ENCODE measurements at regions not wholly inside any gene's neighbourhood (a gene's known extent, or its start where the extent isn't known, plus 50 kb on each side); places are given as distances from the start of the nearest gene placed in this dataset.

DNA sequence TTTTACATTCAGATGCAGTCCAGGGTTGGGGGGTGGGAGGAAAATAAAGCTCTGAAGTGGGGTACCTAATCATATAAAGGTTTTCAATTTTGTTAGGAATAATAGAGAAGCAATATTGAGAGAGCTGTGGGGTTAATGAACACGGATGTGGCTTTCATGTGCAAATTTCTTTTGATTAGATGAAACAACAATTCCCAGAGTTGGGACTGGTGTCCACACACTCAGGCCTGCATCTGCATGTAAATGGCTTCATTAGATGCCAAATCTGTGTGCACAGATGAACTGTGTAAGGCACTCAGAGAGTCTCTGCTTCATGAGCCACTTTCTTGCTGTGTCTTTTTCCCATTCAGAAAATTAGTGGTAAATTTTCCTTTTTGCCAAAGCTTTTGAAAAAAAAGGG is 377.1 kb upstream of the NOVA1 start:
- no peak for DNase-seq (ENCODE audit: low read depth)
- TF ChIP-seq, protein P1, sequence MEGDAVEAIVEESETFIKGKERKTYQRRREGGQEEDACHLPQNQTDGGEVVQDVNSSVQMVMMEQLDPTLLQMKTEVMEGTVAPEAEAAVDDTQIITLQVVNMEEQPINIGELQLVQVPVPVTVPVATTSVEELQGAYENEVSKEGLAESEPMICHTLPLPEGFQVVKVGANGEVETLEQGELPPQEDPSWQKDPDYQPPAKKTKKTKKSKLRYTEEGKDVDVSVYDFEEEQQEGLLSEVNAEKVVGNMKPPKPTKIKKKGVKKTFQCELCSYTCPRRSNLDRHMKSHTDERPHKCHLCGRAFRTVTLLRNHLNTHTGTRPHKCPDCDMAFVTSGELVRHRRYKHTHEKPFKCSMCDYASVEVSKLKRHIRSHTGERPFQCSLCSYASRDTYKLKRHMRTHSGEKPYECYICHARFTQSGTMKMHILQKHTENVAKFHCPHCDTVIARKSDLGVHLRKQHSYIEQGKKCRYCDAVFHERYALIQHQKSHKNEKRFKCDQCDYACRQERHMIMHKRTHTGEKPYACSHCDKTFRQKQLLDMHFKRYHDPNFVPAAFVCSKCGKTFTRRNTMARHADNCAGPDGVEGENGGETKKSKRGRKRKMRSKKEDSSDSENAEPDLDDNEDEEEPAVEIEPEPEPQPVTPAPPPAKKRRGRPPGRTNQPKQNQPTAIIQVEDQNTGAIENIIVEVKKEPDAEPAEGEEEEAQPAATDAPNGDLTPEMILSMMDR (IDR thresholded peaks at IDR 0.05; ENCODE audit: low read depth, low read length), result no peak
- no peak for TF ChIP-seq MAX (IDR thresholded peaks at IDR 0.05; ENCODE audit: low read depth, low read length)
- no peak for TF ChIP-seq MYC (IDR thresholded peaks at IDR 0.05; ENCODE audit: low read depth, low read length)
- TF ChIP-seq POLR2A (IDR thresholded peaks at IDR 0.05; ENCODE audit: extremely low read depth, insufficient read length), result no peak
- no peak overlapping the region for H3K4me3 ChIP-seq (ENCODE audit: low read depth, low read length)

DNA sequence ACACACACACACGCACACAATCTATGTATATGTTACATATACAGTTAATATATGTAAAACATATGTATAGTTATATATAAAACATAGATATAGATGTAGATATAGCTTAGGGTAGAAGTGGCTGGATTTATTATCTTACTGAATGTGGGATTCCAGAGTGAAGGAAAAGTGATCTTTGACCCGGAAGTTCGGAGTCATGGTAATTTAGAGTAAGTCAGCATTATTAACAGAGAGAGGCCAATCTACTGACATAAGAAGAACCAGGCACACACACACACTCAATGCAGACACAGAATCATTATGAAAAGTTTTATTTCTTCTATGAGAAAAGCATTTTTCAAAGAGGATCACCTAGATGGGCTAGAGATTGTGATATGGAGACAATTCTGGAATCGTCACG is 384.2 kb upstream of the NOVA1 start:
- no peak overlapping the region for H3K4me3 ChIP-seq (ENCODE audit: low read depth, low read length)
- no peak for DNase-seq (ENCODE audit: low read depth)
- TF ChIP-seq MYC (IDR thresholded peaks at IDR 0.05; ENCODE audit: low read depth, low read length) (no peak), MAX (IDR thresholded peaks at IDR 0.05; ENCODE audit: low read depth, low read length) (no peak), POLR2A (IDR thresholded peaks at IDR 0.05; ENCODE audit: extremely low read depth, insufficient read length) (no peak)
- TF ChIP-seq, protein P1 (IDR thresholded peaks at IDR 0.05; ENCODE audit: low read depth, low read length), result no peak

DNA sequence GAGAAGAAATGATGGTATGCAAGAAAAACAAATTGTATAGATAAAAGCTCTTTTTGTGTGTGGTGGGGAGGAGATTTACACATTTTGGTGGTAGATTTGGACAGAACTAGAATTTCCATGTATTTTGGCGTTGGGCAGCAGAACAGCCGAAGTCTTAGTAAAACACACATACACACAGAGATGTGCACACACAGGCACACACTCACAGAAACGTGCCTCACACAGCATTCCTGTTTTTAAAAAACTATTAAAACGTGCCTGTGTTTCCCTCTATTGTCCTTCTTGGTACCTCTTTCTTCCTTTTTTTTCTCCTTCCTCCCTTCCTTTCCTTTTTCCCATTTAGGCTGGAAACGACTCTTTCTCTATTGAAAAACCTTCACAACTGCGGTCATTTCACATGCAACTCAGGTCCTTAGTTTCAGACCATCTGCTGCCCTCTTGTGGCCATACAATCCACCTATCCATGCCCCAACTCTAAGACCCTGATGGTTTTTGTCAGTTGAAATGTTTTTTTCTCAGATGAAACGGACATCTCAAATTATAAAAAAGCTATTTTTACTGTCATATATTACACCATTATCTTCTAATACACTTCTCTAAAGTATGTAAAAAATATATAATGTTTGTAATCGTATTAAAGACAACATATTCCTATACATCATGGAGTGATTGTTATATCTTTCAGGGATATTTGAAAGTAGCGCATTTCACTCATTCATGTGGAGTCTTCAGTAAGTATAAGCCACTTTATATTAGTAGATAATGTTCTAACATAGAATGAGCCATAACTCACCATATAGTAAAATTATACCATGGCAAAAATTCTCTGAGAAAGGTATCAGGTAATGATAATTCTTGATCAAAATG is 386.7 kb upstream of the NOVA1 start:
- no peak for TF ChIP-seq POLR2A (IDR thresholded peaks at IDR 0.05; ENCODE audit: extremely low read depth, insufficient read length)
- no peak for TF ChIP-seq MYC (IDR thresholded peaks at IDR 0.05; ENCODE audit: low read depth, low read length)
- no peak for TF ChIP-seq MAX (IDR thresholded peaks at IDR 0.05; ENCODE audit: low read depth, low read length)
- TF ChIP-seq, protein P1 (IDR thresholded peaks at IDR 0.05; ENCODE audit: low read depth, low read length), result peak; percentile 56
- H3K4me3 ChIP-seq (ENCODE audit: low read depth, low read length), result no peak overlapping the region
- peak; percentile 57 for DNase-seq (ENCODE audit: low read depth)

DNA sequence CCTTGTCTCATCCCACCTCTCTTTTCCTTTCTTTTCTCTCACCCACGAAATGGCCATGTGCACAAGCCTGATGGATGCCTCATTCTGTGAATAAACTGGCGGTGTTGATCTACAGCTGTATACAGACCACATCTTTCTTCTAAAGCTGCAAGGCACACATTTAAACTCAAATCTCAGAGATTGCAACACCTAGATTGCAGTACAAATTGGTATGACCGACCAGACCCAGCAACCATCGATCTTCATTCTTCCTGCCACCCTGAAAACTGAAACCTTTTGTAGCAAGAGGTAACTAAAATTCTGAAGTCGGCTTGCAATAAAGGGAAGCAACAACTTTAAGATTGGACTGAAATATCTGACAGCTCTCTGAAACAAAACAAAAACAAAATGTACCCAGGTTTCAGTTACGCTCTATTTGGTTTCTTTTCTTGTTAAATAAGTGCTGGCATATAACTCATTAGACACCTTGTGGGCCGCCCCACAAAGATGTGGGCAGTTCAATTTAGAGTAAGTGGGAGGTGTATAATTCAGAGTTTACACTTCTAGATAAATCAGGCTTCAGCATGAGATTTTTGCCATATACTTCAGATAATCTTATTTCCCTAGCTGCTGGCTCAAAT is 390.0 kb upstream of the NOVA1 start:
- no peak overlapping the region for H3K4me3 ChIP-seq (ENCODE audit: low read depth, low read length)
- no peak for TF ChIP-seq POLR2A (IDR thresholded peaks at IDR 0.05; ENCODE audit: extremely low read depth, insufficient read length)
- TF ChIP-seq, protein P1 (IDR thresholded peaks at IDR 0.05; ENCODE audit: low read depth, low read length), result no peak
- no peak for TF ChIP-seq MAX (IDR thresholded peaks at IDR 0.05; ENCODE audit: low read depth, low read length)
- TF ChIP-seq MYC (IDR thresholded peaks at IDR 0.05; ENCODE audit: low read depth, low read length), result no peak
- DNase-seq (ENCODE audit: low read depth), result no peak

DNA sequence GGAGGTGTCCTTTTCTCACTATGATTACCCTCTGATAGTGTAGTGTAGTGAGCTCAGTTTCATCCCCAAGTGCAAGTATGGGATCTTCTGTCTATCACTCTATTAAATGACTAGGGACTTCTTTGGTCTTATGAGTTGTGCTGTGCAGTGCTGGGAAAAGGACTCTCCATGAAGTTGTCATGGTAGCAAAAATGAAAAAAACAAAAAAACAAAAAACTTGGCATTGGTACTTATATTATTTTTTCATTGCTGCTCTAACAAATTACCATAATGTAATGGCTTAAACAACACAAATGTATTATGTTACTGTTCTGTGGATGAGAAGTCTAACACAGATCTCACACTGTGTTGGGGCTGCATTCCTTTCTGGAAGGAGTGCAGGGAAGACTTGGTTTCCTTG is 393.1 kb upstream of the NOVA1 start:
- DNase-seq (ENCODE audit: low read depth), result no peak
- TF ChIP-seq, protein P1 (IDR thresholded peaks at IDR 0.05; ENCODE audit: low read depth, low read length), result no peak
- TF ChIP-seq MAX (IDR thresholded peaks at IDR 0.05; ENCODE audit: low read depth, low read length), result no peak
- TF ChIP-seq POLR2A (IDR thresholded peaks at IDR 0.05; ENCODE audit: extremely low read depth, insufficient read length), result no peak
- no peak for TF ChIP-seq MYC (IDR thresholded peaks at IDR 0.05; ENCODE audit: low read depth, low read length)
- no peak overlapping the region for H3K4me3 ChIP-seq (ENCODE audit: low read depth, low read length)
